DND-41 (cell line): ENCODE measurements at regions not wholly inside any gene's neighbourhood (a gene's known extent, or its start where the extent isn't known, plus 50 kb on each side); places are given as distances from the start of the nearest gene placed in this dataset.

Source experiments
- EZH2 ChIP-seq: IDR thresholded peaks from 3 replicates; pipeline ENCODE4 v1.6.1; 2012; ENCODE audit warnings: borderline replicate concordance, low read depth, mild to moderate bottlenecking, moderate library complexity, low read length, inconsistent platforms; ENCODE audit not compliant: severe bottlenecking
- TF ChIP-seq, protein P1 (sequence below): IDR thresholded peaks from 2 replicates; pipeline ENCODE4 v1.5.1; 2012; ENCODE audit warnings: borderline replicate concordance, low read length, moderate library complexity, mild to moderate bottlenecking; ENCODE audit not compliant: poor library complexity, severe bottlenecking; ENCODE audit errors: extremely low read depth

- TF ChIP-seq, protein P1, sequence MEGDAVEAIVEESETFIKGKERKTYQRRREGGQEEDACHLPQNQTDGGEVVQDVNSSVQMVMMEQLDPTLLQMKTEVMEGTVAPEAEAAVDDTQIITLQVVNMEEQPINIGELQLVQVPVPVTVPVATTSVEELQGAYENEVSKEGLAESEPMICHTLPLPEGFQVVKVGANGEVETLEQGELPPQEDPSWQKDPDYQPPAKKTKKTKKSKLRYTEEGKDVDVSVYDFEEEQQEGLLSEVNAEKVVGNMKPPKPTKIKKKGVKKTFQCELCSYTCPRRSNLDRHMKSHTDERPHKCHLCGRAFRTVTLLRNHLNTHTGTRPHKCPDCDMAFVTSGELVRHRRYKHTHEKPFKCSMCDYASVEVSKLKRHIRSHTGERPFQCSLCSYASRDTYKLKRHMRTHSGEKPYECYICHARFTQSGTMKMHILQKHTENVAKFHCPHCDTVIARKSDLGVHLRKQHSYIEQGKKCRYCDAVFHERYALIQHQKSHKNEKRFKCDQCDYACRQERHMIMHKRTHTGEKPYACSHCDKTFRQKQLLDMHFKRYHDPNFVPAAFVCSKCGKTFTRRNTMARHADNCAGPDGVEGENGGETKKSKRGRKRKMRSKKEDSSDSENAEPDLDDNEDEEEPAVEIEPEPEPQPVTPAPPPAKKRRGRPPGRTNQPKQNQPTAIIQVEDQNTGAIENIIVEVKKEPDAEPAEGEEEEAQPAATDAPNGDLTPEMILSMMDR: no peak
- TF ChIP-seq EZH2: no peak
Measured at GRCh38 chr5:124229352-124229751, 517.1 kb downstream of the ZNF608 start.
